K562 (cell line): ENCODE measurements at regions not wholly inside any gene's neighbourhood (a gene's known extent, or its start where the extent isn't known, plus 50 kb on each side); places are given as distances from the start of the nearest gene placed in this dataset.

Source experiments
- ATAC-seq: fragments of 200-7000 bp; cut with Tn5 transposase; 3 replicates; pipeline ENCODE4 v1.9.1; 2020; ENCODE audit warnings: moderate library complexity
- BruUV-seq: library from RNA; stranded (reverse); fragments of 400-500 nt; replicated peaks from 2 replicates; lab custom pipeline; 2021; lab: Mats Ljungman, UMichigan
- CTCF ChIA-PET: fragments of 300-600 bp; formaldehyde crosslinking; extraction: SDS; loops from one replicate; lab custom pipeline; 2021; ENCODE audit warnings: low intra/inter-chr PET ratio; lab: Yijun Ruan, JAX
- POLR2A ChIA-PET: fragments of 300-600, 350-650 bp; sonication (Branson Sonifier 250); formaldehyde crosslinking; extraction: SDS; loops from one replicate; lab custom pipeline; 2021; ENCODE audit warnings: antibody characterized with exemption, inconsistent platforms; lab: Yijun Ruan, JAX
- DNase-seq, 4 experiments: peaks; one replicate each; pipeline versions ENCODE4 v3.0.0 to v3.0.0-alpha.2; 2011 to 2018; ENCODE audit warnings: low spot score in 3 of 4, mixed read lengths in 3 of 4; ENCODE audit errors: extremely low read depth in 1 of 4
- FAIRE-seq: peaks from 2 replicates; lab custom pipeline; 2011; peaks lifted over from hg19 to GRCh38; lab: Jason Lieb, UNC
- H2AFZ ChIP-seq: 2 replicates; pipeline ENCODE4 v1.6.0; 2011; ENCODE audit warnings: low read depth, low read length, control low read depth, inconsistent platforms
- H3K27ac ChIP-seq: fragments of 200-600 bp; 3 replicates; pipeline ENCODE4 v1.8.0; 2011; ENCODE audit warnings: low read depth, mild to moderate bottlenecking, control low read depth, inconsistent platforms, low read length, moderate library complexity, mixed read lengths; ENCODE audit errors: extremely low read depth
- H3K27me3 ChIP-seq, 2 experiments: fragments of 300-600 bp in 1 of 2; 2 replicates in 1 of 2; 3 replicates in 1 of 2; pipeline versions ENCODE4 v1.6.0 to v1.8.0; 2011; ENCODE audit warnings: inconsistent platforms in 2 of 2, low read length in 2 of 2, mild to moderate bottlenecking in 1 of 2, mixed read lengths in 1 of 2, moderate library complexity in 1 of 2; ENCODE audit not compliant: control insufficient read depth in 2 of 2, insufficient read depth in 2 of 2
- H3K36me3 ChIP-seq: fragments of 300-600 bp; 3 replicates; pipeline ENCODE4 v1.8.0; 2011; ENCODE audit warnings: mild to moderate bottlenecking, low read length, inconsistent platforms; ENCODE audit not compliant: control insufficient read depth, insufficient read depth
- H3K4me1 ChIP-seq, 2 experiments: fragments of 200-600 bp in 1 of 2; replicated peaks in 1 of 2; 2 replicates in 1 of 2; 3 replicates in 1 of 2; pipeline versions ENCODE4 v1.5.1 to v1.8.0; 2011; ENCODE audit warnings: inconsistent platforms in 2 of 2, low read length in 2 of 2, mild to moderate bottlenecking in 1 of 2, mixed read lengths in 1 of 2, moderate library complexity in 1 of 2; ENCODE audit not compliant: control insufficient read depth in 2 of 2, insufficient read depth in 2 of 2
- H3K4me2 ChIP-seq: 2 replicates; pipeline ENCODE4 v1.6.1; 2011; ENCODE audit warnings: low read length, control low read depth, inconsistent platforms, mixed read lengths; ENCODE audit not compliant: insufficient read depth
- H3K4me3 ChIP-seq: fragments of 200-600 bp; sonication (generic), shearing (Covaris generic); 2 replicates; pipeline ENCODE4 v1.5.1; 2016; ENCODE audit warnings: control low read depth, inconsistent platforms
- H3K79me2 ChIP-seq: fragments of 200-600 bp; 3 replicates; pipeline ENCODE4 v1.8.0; 2011; ENCODE audit warnings: low read length, inconsistent platforms; ENCODE audit not compliant: control insufficient read depth, insufficient read depth
- H3K9ac ChIP-seq, 2 experiments: 2 replicates each; pipeline versions ENCODE4 v1.6.0 to v1.6.1; 2011; ENCODE audit warnings: low read depth in 2 of 2, low read length in 2 of 2, control low read depth in 1 of 2, inconsistent platforms in 1 of 2, mild to moderate bottlenecking in 1 of 2, mixed read lengths in 1 of 2; ENCODE audit not compliant: insufficient read depth in 1 of 2
- H3K9me1 ChIP-seq: one replicate; pipeline ENCODE4 v1.6.0; 2011; ENCODE audit warnings: inconsistent platforms, mild to moderate bottlenecking, low read length, moderate library complexity; ENCODE audit not compliant: control insufficient read depth, insufficient read depth
- H3K9me3 ChIP-seq: replicated peaks from 2 replicates; pipeline ENCODE4 v1.5.1; 2011; ENCODE audit warnings: low read depth, low read length, inconsistent platforms; ENCODE audit not compliant: control insufficient read depth, insufficient read depth
- H4K20me1 ChIP-seq: replicated peaks from 2 replicates; pipeline ENCODE4 v1.6.1; 2011; ENCODE audit warnings: low read length, inconsistent platforms, mixed read lengths; ENCODE audit not compliant: control insufficient read depth, insufficient read depth
- ATF6 ChIP-seq: sonication (generic); formaldehyde crosslinking; IDR thresholded peaks from 2 replicates; pipeline ENCODE4 v1.4.0; 2020; ENCODE audit warnings: mild to moderate bottlenecking, missing genetic modification reagents
- CBFA2T3 ChIP-seq: fragments of 450-650 bp; IDR thresholded peaks from 2 replicates; pipeline ENCODE4 v1.6.1; 2017
- CLOCK ChIP-seq: fragments of 250-450 bp; sonication (Bioruptor Pico); IDR thresholded peaks from 2 replicates; pipeline ENCODE4 v1.4.0; 2020; ENCODE audit warnings: mild to moderate bottlenecking, moderate library complexity, borderline replicate concordance
- GTF2F1 ChIP-seq: IDR thresholded peaks from 2 replicates; pipeline ENCODE4 v1.6.1; 2011; ENCODE audit warnings: low read depth, low read length, improper control_type of control experiment
- JUN ChIP-seq, 2 experiments: sonication (generic) in 1 of 2; formaldehyde crosslinking in 1 of 2; IDR thresholded peaks; 2 replicates each; pipeline versions ENCODE4 v1.6.1 to v1.8.0; 2012 to 2022; ENCODE audit warnings: borderline replicate concordance in 2 of 2, mild to moderate bottlenecking in 2 of 2, improper control_type of control experiment in 1 of 2, low read depth in 1 of 2, low read length in 1 of 2, missing genetic modification reagents in 1 of 2
- PTBP1 ChIP-seq: fragments of 200-400 bp; formaldehyde crosslinking; IDR thresholded peaks from 2 replicates; pipeline ENCODE4 v1.6.1; 2017; ENCODE audit warnings: low read depth, low read length
- TGIF2 ChIP-seq: sonication (generic); formaldehyde crosslinking; IDR thresholded peaks from 2 replicates; pipeline ENCODE4 v1.8.1; 2022; ENCODE audit warnings: mild to moderate bottlenecking, missing genetic modification reagents, moderate library complexity
- THAP12 ChIP-seq: fragments of 250-450 bp; sonication (Bioruptor Pico); IDR thresholded peaks from 2 replicates; pipeline ENCODE4 v1.9.0; 2021; ENCODE audit warnings: mild to moderate bottlenecking, inconsistent platforms
- TOE1 ChIP-seq, 2 experiments: fragments of 450-650 bp in 1 of 2; sonication (generic) in 1 of 2; formaldehyde crosslinking in 1 of 2; IDR thresholded peaks; 2 replicates each; pipeline versions ENCODE4 v1.7.1 to v1.8.0; 2016 to 2022; ENCODE audit warnings: borderline replicate concordance in 2 of 2, mild to moderate bottlenecking in 2 of 2, antibody characterized with exemption in 1 of 2, inconsistent platforms in 1 of 2, low read depth in 1 of 2, missing genetic modification reagents in 1 of 2, moderate library complexity in 1 of 2
- ZFP91 ChIP-seq: sonication (generic); formaldehyde crosslinking; IDR thresholded peaks from 2 replicates; pipeline ENCODE4 v1.8.0; 2022; ENCODE audit warnings: mild to moderate bottlenecking, missing genetic modification reagents
- ZNF277 ChIP-seq: fragments of 250-450 bp; sonication (Bioruptor Pico); IDR thresholded peaks from 2 replicates; pipeline ENCODE4 v1.8.0; 2022; ENCODE audit warnings: inconsistent platforms, mild to moderate bottlenecking, moderate library complexity, borderline replicate concordance
- WGBS: fragments of 100-300 bp; shearing (Covaris generic); methylation state at CpG from one replicate; pipeline ENCODE4 v1.1.6; 2016; ENCODE audit warnings: low coverage, mixed read lengths; ENCODE audit not compliant: insufficient coverage; ENCODE audit errors: missing lambda C conversion rate; 5-methylcytosine and 5-hydroxymethylcytosine counted together
- in situ Hi-C: fragments of 300-500 bp; cut with MboI; formaldehyde crosslinking; loops from 4 replicates; pipeline ENCODE4 v1.15.0; 2018; ENCODE audit warnings: inconsistent platforms, mixed read lengths
- intact Hi-C: fragments of 100-400 bp; cut with micrococcal nuclease; formaldehyde crosslinking; loops from 2 replicates; pipeline ENCODE4 v1.14.2; 2022

GRCh38 chrX:145910017-145910416 is 92.4 kb downstream of the SLITRK2 start:
- CTCF ChIA-PET: no interaction called here
- BruUV-seq: no TSS peak
- no peak for TF ChIP-seq CBFA2T3
- TF ChIP-seq TOE1 (IDR thresholded peaks at IDR 0.05; ENCODE audit: borderline replicate concordance): no peak
- TF ChIP-seq TOE1 (CRISPR knock-in tag; IDR thresholded peaks at IDR 0.05; ENCODE audit: borderline replicate concordance, low read depth): no peak
- no peak for TF ChIP-seq CLOCK (CRISPR knock-in tag)
- TF ChIP-seq TGIF2 (CRISPR knock-in tag): no peak
- TF ChIP-seq GTF2F1: no peak
- TF ChIP-seq ATF6 (CRISPR knock-in tag): no peak
- TF ChIP-seq ZNF277: no peak
- no peak for TF ChIP-seq JUN (IDR thresholded peaks at IDR 0.05; ENCODE audit: borderline replicate concordance, low read depth, low read length)
- TF ChIP-seq JUN (CRISPR knock-in tag; IDR thresholded peaks at IDR 0.05; ENCODE audit: borderline replicate concordance): no peak
- no peak for TF ChIP-seq ZFP91
- TF ChIP-seq PTBP1: no peak
- TF ChIP-seq THAP12: no peak

More at GRCh38 chrX:145910017-145910416, 92.4 kb downstream of the SLITRK2 start:
- H3K9me1 ChIP-seq: no peaks in the 10 kb centered on the region
- H3K4me2 ChIP-seq: no peak overlapping the region
- no peaks in the 10 kb centered on the region for H3K4me1 ChIP-seq
- no peak for DNase-seq
- H3K27me3 ChIP-seq: no peaks in the 10 kb centered on the region
- WGBS: 0% methylated on average over 3 of the region's 3 CpGs
- no peaks in the 10 kb centered on the region for H4K20me1 ChIP-seq
- ATAC-seq: no peak
- H3K36me3 ChIP-seq: no peaks in the 10 kb centered on the region
- no peak for FAIRE-seq
- intact Hi-C loops (no loop called here), in situ Hi-C loops (no loop called here)
- no peak overlapping the region for H3K4me3 ChIP-seq
- POLR2A ChIA-PET: no interaction called here
- H3K9ac ChIP-seq: no peak overlapping the region
- H2AFZ ChIP-seq: no peak overlapping the region
- H3K27ac ChIP-seq: no peak overlapping the region
- H3K9me3 ChIP-seq: no peaks in the 10 kb centered on the region
- H3K79me2 ChIP-seq: no peaks in the 10 kb centered on the region
